ENCODE measurements at regions not wholly inside any gene's neighbourhood (a gene's known extent, or its start where the extent isn't known, plus 50 kb on each side); places are given as distances from the start of the nearest gene placed in this dataset.

- no peak overlapping the region for H2AFZ ChIP-seq (ENCODE audit: low read depth, low read length)
- ChIA-PET CTCF (interaction anchor here (1.0 to 1.7 kb wide), 2 partner anchors 12 to 327 kb away, joined by 3 to 4 read pairs; no protein-coding TSS in a partner anchor), POLR2A (no interaction called here)
- H3K9ac ChIP-seq (replicated peaks; ENCODE audit: extremely low read depth, insufficient read depth, low read length), result no peak overlapping the region
- FAIRE-seq (no peak), DNase-seq (ENCODE audit: low read depth, low spot score) (no peak)
- dilution Hi-C loops (cut with MboI; ENCODE audit: extremely low pct_ligation_motif_present, low sequenced_read_pairs) (no loop called here), intact Hi-C loops (cut with micrococcal nuclease) (no loop called here)
- H3K9me1 ChIP-seq (replicated peaks; ENCODE audit: control insufficient read depth, extremely low read depth, insufficient read depth, low read length), result no peaks in the 10 kb centered on the region
- no peak overlapping the region for H3K27ac ChIP-seq (ENCODE audit: insufficient read depth, low read depth, low read length)
- no peaks in the 10 kb centered on the region for H3K36me3 ChIP-seq (ENCODE audit: control insufficient read depth in 2 of 2, extremely low read depth in 1 of 2, insufficient read depth in 2 of 2, low read length in 2 of 2)
- TF ChIP-seq, protein P1, sequence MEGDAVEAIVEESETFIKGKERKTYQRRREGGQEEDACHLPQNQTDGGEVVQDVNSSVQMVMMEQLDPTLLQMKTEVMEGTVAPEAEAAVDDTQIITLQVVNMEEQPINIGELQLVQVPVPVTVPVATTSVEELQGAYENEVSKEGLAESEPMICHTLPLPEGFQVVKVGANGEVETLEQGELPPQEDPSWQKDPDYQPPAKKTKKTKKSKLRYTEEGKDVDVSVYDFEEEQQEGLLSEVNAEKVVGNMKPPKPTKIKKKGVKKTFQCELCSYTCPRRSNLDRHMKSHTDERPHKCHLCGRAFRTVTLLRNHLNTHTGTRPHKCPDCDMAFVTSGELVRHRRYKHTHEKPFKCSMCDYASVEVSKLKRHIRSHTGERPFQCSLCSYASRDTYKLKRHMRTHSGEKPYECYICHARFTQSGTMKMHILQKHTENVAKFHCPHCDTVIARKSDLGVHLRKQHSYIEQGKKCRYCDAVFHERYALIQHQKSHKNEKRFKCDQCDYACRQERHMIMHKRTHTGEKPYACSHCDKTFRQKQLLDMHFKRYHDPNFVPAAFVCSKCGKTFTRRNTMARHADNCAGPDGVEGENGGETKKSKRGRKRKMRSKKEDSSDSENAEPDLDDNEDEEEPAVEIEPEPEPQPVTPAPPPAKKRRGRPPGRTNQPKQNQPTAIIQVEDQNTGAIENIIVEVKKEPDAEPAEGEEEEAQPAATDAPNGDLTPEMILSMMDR (IDR thresholded peaks at IDR 0.05; ENCODE audit: extremely low read depth in 1 of 2, insufficient read depth in 1 of 2, low read depth in 1 of 2, low read length in 2 of 2), result no peak
- TF ChIP-seq POLR2A (IDR thresholded peaks at IDR 0.05; ENCODE audit: low read depth, low read length) (no peak), FOS (IDR thresholded peaks at IDR 0.05; ENCODE audit: borderline replicate concordance, insufficient read depth, low read length) (no peak), MAX (IDR thresholded peaks at IDR 0.05; ENCODE audit: insufficient read depth, insufficient read length) (no peak), GATA2 (IDR thresholded peaks at IDR 0.05; ENCODE audit: insufficient read depth, insufficient read length, low read depth, low read length) (no peak), EZH2 (IDR thresholded peaks at IDR 0.05; ENCODE audit: borderline replicate concordance, low read depth, low read length, severe bottlenecking) (no peak), JUN (IDR thresholded peaks at IDR 0.05; ENCODE audit: borderline replicate concordance, insufficient read depth, insufficient read length, low read depth) (no peak), POLR2AphosphoS5 (IDR thresholded peaks at IDR 0.05; ENCODE audit: insufficient read depth, low read depth, low read length) (no peak), MYC (IDR thresholded peaks at IDR 0.05; ENCODE audit: low read depth, low read length) (no peak)
- H3K4me1 ChIP-seq (ENCODE audit: control insufficient read depth, extremely low read depth, insufficient read depth, low read length), result no peaks in the 10 kb centered on the region
- BruUV-seq (replicated peaks), result no TSS peak
- no peak overlapping the region for H3K4me3 ChIP-seq (replicated peaks in 1 of 3; ENCODE audit: insufficient read depth in 1 of 3, low read depth in 1 of 3, low read length in 3 of 3)
- no peaks in the 10 kb centered on the region for H3K9me3 ChIP-seq (replicated peaks; ENCODE audit: control insufficient read depth, insufficient read depth, low read length)
- no peaks in the 10 kb centered on the region for H4K20me1 ChIP-seq (replicated peaks; ENCODE audit: control insufficient read depth, extremely low read depth, insufficient read depth, low read length)
- no peak overlapping the region for H3K4me2 ChIP-seq (ENCODE audit: insufficient read depth, low read length)
- no peaks in the 10 kb centered on the region for H3K79me2 ChIP-seq (ENCODE audit: control insufficient read depth, insufficient read depth, low read length)
- H3K27me3 ChIP-seq (ENCODE audit: control insufficient read depth in 2 of 2, insufficient read depth in 2 of 2, low read length in 2 of 2), result peaks cover 5% of the 10 kb centered on the region in 2 experiments
These were observed 59.2 kb upstream of the PELI2 start for GRCh38 chr14:56059054-56059453.
